Right lobe of liver (tissue), 4 donors: ENCODE measurements at regions not wholly inside any gene's neighbourhood (a gene's known extent, or its start where the extent isn't known, plus 50 kb on each side); places are given as distances from the start of the nearest gene placed in this dataset.

Source experiments
- POLR2A ChIP-seq: fragments of 450-650 bp; IDR thresholded peaks from one replicate; pipeline ENCODE4 v1.6.1; 2017; ENCODE audit warnings: antibody characterized with exemption, mild to moderate bottlenecking
- TF ChIP-seq, protein P1 (sequence below), 4 donors: fragments of 200-600 bp in 3 of 4; fragments of 450-650 bp in 1 of 4; IDR thresholded peaks; one replicate each; pipeline versions ENCODE4 v1.5.1 to v1.8.0; 2016 to 2022; ENCODE audit warnings: antibody characterized with exemption in 4 of 4, mild to moderate bottlenecking in 2 of 4
- donor health status: DM: no; HTN: no; CAD: no.
- donor health status: DM: no; HTN: no; CAD: no.
- donor health status: DM: no; HTN: yes; CAD: no.

DNA sequence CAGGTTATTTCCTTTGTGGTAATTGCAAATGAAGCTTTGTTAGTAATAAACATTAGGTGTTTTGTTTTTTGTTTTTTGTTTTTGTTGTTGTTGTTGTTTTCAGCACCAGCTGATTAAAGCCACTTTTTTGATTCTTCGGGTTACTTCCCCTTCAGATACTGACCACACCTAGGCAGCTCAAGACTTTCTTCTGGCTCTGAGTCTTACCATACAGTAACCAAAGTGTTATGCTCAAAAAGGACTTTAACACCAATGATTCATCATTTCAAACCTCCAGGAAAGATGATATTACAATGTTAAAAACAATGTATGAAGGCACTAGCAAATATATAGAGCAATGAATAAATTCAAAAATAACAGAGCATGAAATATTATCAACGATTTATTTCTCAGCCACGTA lies 265.2 kb upstream of the SP8 start:
- no peak for TF ChIP-seq POLR2A
- TF ChIP-seq, protein P1, sequence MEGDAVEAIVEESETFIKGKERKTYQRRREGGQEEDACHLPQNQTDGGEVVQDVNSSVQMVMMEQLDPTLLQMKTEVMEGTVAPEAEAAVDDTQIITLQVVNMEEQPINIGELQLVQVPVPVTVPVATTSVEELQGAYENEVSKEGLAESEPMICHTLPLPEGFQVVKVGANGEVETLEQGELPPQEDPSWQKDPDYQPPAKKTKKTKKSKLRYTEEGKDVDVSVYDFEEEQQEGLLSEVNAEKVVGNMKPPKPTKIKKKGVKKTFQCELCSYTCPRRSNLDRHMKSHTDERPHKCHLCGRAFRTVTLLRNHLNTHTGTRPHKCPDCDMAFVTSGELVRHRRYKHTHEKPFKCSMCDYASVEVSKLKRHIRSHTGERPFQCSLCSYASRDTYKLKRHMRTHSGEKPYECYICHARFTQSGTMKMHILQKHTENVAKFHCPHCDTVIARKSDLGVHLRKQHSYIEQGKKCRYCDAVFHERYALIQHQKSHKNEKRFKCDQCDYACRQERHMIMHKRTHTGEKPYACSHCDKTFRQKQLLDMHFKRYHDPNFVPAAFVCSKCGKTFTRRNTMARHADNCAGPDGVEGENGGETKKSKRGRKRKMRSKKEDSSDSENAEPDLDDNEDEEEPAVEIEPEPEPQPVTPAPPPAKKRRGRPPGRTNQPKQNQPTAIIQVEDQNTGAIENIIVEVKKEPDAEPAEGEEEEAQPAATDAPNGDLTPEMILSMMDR (IDR thresholded peaks at IDR 0.05): no peak
